IPS-20b (cell line): ENCODE measurements at regions not wholly inside any gene's neighbourhood (a gene's known extent, or its start where the extent isn't known, plus 50 kb on each side); places are given as distances from the start of the nearest gene placed in this dataset.
A peak's percentile ranks its signal among the peaks of the same experiment; 100 is the strongest.

Source experiments
- H3K27ac ChIP-seq: one replicate; pipeline ENCODE4 v1.5.1; 2013; ENCODE audit warnings: low read length
- H3K27me3 ChIP-seq: 2 replicates; pipeline ENCODE4 v1.6.1; 2013; ENCODE audit warnings: mild to moderate bottlenecking, low read length, inconsistent platforms; ENCODE audit not compliant: insufficient read depth
- H3K36me3 ChIP-seq: 2 replicates; pipeline ENCODE4 v1.6.1; 2013; ENCODE audit warnings: low read depth, mild to moderate bottlenecking, inconsistent platforms, low read length, moderate library complexity; ENCODE audit not compliant: insufficient read depth
- H3K4me1 ChIP-seq: 2 replicates; pipeline ENCODE4 v1.6.1; 2013; ENCODE audit warnings: mild to moderate bottlenecking, control low read depth, inconsistent platforms, low read length, moderate library complexity; ENCODE audit not compliant: insufficient read depth
- H3K4me3 ChIP-seq: 2 replicates; pipeline ENCODE4 v1.5.1; 2013; ENCODE audit warnings: mild to moderate bottlenecking, low read length, inconsistent platforms
- H3K9ac ChIP-seq: 2 replicates; pipeline ENCODE4 v1.6.1; 2013; ENCODE audit warnings: low read depth, mild to moderate bottlenecking, inconsistent platforms, low read length, moderate library complexity
- H3K9me3 ChIP-seq: 2 replicates; pipeline ENCODE4 v1.6.1; 2013; ENCODE audit warnings: mild to moderate bottlenecking, low read depth, low read length, inconsistent platforms; ENCODE audit not compliant: insufficient read depth

DNA sequence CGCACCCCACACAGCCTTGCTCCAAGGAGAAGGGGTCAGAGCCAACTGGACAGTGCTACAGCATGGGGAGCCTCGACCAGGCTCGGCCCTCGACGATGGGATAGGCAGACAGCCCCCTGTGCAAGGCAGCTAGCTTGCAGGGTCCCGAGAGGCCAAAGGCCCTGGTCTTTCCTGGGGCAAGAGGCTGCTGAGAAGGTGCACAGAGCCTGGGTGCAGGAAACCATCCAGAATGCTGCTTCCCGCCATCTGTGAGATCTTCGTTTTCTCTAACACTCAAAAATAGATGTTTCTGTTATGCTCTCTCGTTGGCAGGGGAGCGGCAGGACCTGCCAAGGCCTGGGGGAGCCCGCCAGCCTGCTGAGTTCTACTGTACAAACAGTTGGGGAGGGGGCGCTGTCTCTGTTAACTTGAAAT is 168.0 kb upstream of the RTL1 start:
- no peak overlapping the region for H3K27ac ChIP-seq
- no peak overlapping the region for H3K9ac ChIP-seq
- no peaks in the 10 kb centered on the region for H3K9me3 ChIP-seq
- H3K27me3 ChIP-seq, result peaks cover 27% of the 10 kb centered on the region
- H3K4me1 ChIP-seq, result peaks cover 16% of the 10 kb centered on the region; the same call in 1 of the 2 replicates
- no peaks in the 10 kb centered on the region for H3K36me3 ChIP-seq
- no peak overlapping the region for H3K4me3 ChIP-seq

DNA sequence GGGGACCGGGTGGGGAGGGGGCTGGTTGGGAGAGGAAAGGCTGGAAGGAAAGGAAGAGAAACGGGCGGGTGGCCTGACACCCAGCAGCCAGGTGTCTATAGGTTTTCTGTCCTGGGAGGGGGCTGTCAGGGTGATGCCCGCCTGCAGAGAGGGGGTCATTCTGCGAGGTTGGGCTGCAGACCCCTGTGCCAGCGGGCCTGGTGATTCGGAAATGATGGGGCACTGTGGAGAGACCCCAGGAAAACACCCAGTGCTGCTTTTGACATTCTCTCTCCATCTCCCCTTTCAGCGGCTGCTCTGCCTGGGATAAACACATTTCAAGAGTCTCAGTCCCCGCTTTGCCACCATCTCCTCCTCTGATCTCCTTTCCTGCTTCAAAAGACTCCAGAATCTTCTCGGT is 168.5 kb upstream of the RTL1 start:
- no peaks in the 10 kb centered on the region for H3K9me3 ChIP-seq
- H3K4me3 ChIP-seq, result no peak overlapping the region
- H3K27me3 ChIP-seq, result peaks cover 33% of the 10 kb centered on the region
- H3K4me1 ChIP-seq, result peaks cover 19% of the 10 kb centered on the region; the same call in 1 of the 2 replicates
- no peak overlapping the region for H3K9ac ChIP-seq
- no peak overlapping the region for H3K27ac ChIP-seq
- no peaks in the 10 kb centered on the region for H3K36me3 ChIP-seq

- no peak overlapping the region for H3K4me3 ChIP-seq
- no peak overlapping the region for H3K27ac ChIP-seq
- no peaks in the 10 kb centered on the region for H3K9me3 ChIP-seq
- peaks cover 36% of the 10 kb centered on the region for H3K27me3 ChIP-seq
- no peak overlapping the region for H3K9ac ChIP-seq
- peaks cover 19% of the 10 kb centered on the region; the same call in 1 of the 2 replicates for H3K4me1 ChIP-seq
- no peaks in the 10 kb centered on the region for H3K36me3 ChIP-seq
Measured at GRCh38 chr14:101072531-101072930, 169.0 kb upstream of the RTL1 start.

- H3K4me3 ChIP-seq, result no peak overlapping the region
- no peaks in the 10 kb centered on the region for H3K36me3 ChIP-seq
- H3K9ac ChIP-seq, result no peak overlapping the region
- H3K9me3 ChIP-seq, result no peaks in the 10 kb centered on the region
- H3K27ac ChIP-seq, result no peak overlapping the region
- peaks cover 42% of the 10 kb centered on the region for H3K27me3 ChIP-seq
- H3K4me1 ChIP-seq, result peaks cover 19% of the 10 kb centered on the region; the same call in 1 of the 2 replicates
Measured at GRCh38 chr14:101072945-101073597, 169.5 kb upstream of the RTL1 start.

DNA sequence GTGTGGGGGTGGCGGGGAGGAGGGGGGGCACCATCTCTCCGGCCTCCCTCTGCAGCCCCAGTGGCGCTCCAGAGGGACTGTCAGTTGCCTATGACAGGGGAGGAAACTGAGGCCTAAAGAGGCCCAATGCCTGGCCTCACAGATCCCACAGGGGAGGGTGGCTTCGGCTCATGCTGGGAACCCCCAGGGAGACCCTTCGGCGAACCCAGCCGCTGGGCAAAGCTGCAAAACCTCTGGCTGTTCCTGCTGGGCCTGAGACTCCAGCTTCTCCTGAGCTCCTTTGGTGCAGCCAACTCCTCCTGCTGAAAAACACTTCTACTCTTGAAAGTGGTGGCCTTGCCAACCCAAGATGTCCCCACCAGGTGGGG is 170.1 kb upstream of the RTL1 start:
- Histone ChIP-seq H3K27ac (no peak overlapping the region), H3K36me3 (no peaks in the 10 kb centered on the region), H3K4me1 (peaks cover 19% of the 10 kb centered on the region; the same call in 1 of the 2 replicates), H3K9me3 (no peaks in the 10 kb centered on the region), H3K27me3 (peaks cover 47% of the 10 kb centered on the region), H3K9ac (no peak overlapping the region), H3K4me3 (no peak overlapping the region)

DNA sequence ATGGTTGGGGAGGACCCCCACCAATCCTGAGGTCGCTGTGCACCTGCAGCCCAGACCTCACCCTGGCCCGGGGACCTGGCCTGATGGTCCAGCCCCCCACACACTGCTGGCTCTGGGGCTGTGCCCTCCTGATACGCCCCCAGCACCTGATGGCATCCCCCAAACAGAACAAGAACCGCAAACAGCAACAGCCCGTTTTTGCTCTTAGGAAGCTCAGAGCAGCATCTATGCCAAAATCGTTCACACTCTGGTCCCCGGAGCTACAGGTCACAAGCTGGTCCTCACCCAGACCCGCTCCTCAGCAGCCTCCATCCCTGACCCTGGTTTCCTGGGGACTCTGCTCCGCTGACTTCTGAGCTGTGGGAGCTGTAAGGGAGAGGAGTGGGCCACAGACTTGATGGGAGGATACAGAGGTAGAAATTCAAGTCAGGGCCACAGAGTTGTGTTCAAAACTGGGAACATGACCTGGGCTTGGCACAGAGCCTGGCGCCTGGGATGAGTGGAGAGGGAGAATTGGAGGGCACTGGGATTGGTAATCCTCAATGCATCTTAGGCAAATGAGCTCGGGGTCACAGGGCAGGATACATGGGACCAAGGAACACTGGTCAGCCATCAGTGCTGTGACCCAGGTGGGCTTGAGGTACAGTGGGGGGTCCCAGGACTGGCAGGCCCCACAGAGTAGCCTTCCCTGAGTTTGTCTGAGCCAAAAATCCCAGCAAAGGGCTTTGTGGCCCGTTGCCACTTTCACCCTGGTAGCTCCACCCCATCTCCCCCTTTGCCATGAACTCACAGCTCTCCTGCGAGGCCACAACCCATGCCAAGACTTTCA is 170.9 kb upstream of the RTL1 start:
- H3K9ac ChIP-seq, result no peak overlapping the region
- no peaks in the 10 kb centered on the region for H3K36me3 ChIP-seq
- H3K27me3 ChIP-seq, result peaks cover 50% of the 10 kb centered on the region
- no peak overlapping the region for H3K4me3 ChIP-seq
- H3K9me3 ChIP-seq, result no peaks in the 10 kb centered on the region
- no peak overlapping the region for H3K27ac ChIP-seq
- H3K4me1 ChIP-seq, result peaks cover 19% of the 10 kb centered on the region; the same call in 1 of the 2 replicates

- Histone ChIP-seq H3K27me3 (peaks cover 50% of the 10 kb centered on the region), H3K36me3 (no peaks in the 10 kb centered on the region), H3K9me3 (no peaks in the 10 kb centered on the region), H3K27ac (no peak overlapping the region), H3K4me1 (peaks cover 19% of the 10 kb centered on the region; the same call in 1 of the 2 replicates), H3K9ac (no peak overlapping the region), H3K4me3 (no peak overlapping the region)
Measured at GRCh38 chr14:101075025-101075800, 171.7 kb upstream of the RTL1 start.

GRCh38 chr14:101075801-101076413 is 172.4 kb upstream of the RTL1 start:
- Histone ChIP-seq H3K27ac (no peak overlapping the region), H3K9me3 (no peaks in the 10 kb centered on the region), H3K4me3 (no peak overlapping the region), H3K9ac (no peak overlapping the region), H3K27me3 (peaks cover 50% of the 10 kb centered on the region), H3K4me1 (peaks cover 19% of the 10 kb centered on the region; the same call in 1 of the 2 replicates), H3K36me3 (no peaks in the 10 kb centered on the region)

- peaks cover 19% of the 10 kb centered on the region; the same call in 1 of the 2 replicates for H3K4me1 ChIP-seq
- no peak overlapping the region; the same call in 1 of the 2 replicates for H3K9ac ChIP-seq
- H3K9me3 ChIP-seq, result no peaks in the 10 kb centered on the region
- no peaks in the 10 kb centered on the region for H3K36me3 ChIP-seq
- H3K4me3 ChIP-seq, result peak overlapping the region; percentile 67; the same call in 1 of the 2 replicates
- peaks cover 50% of the 10 kb centered on the region for H3K27me3 ChIP-seq
- no peak overlapping the region for H3K27ac ChIP-seq
Measured at GRCh38 chr14:101076451-101077198, 173.1 kb upstream of the RTL1 start.

DNA sequence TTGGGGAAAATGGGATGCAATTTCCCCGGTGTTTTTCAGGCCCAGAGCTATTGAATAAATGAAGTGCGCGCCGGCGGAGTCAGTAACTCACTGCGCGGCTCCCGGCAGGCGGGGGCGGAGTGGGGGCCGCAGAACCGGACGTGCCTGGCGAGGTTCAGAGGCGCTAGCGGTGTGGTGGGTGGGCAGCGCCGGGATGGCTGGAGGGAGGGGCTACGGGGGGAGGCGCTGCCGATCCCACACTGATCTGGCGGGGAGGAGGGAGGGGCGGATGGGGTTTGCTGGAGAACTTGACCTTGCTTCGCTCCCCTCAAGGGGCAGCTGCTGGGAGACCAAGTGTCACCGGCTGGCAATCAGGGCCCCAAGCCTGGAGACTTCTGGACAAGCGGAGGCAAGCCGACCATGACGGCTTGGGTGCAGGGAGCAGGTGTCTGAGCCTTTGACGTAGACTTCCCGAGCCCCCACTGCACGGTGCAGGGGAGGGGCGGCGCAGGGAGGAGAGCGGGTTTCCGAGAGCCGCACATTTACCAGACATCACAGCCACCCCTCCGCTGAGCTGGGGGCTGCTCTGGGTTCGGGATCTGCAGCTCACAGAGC is 174.1 kb upstream of the RTL1 start:
- peak overlapping the region; percentile 51; the same call in 1 of the 2 replicates for H3K9ac ChIP-seq
- peaks cover 47% of the 10 kb centered on the region for H3K27me3 ChIP-seq
- H3K36me3 ChIP-seq, result no peaks in the 10 kb centered on the region
- peaks cover 14% of the 10 kb centered on the region; the same call in 1 of the 2 replicates for H3K4me1 ChIP-seq
- H3K9me3 ChIP-seq, result no peaks in the 10 kb centered on the region
- peak overlapping the region; percentile 67 for H3K4me3 ChIP-seq
- no peak overlapping the region for H3K27ac ChIP-seq
